ENCODE measurements at regions not wholly inside any gene's neighbourhood (a gene's known extent, or its start where the extent isn't known, plus 50 kb on each side); places are given as distances from the start of the nearest gene placed in this dataset.

DNA sequence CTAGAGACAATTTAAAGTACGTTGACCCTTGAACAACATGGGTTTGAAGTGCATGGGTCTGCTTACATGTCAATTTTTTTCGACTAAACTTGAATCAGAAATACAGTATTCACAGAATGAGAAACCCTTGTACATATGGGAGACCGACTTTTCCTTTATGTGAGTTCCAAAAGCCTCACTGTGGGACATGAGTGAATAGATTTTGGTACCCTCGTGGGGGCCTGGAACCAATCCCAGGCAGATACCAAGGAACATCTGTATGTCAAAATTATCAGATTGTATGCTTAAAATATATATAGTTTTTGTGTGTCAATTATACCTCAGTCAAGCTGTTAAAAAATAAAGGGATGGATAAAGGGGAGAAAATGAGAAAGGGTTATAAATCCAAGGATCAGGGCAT is 78.7 kb upstream of the MAN2A1 start:
- Histone ChIP-seq H3K27ac (replicated peaks) (no peak overlapping the region), H3K4me3 (replicated peaks; ENCODE audit: insufficient read depth, low read length) (no peak overlapping the region), H3K27me3 (ENCODE audit: insufficient read depth, poor library complexity, severe bottlenecking) (no peaks in the 10 kb centered on the region)
- TF ChIP-seq SPI1 (IDR thresholded peaks at IDR 0.05; ENCODE audit: borderline replicate concordance, low read depth) = no peak
- TF ChIP-seq, protein P1, sequence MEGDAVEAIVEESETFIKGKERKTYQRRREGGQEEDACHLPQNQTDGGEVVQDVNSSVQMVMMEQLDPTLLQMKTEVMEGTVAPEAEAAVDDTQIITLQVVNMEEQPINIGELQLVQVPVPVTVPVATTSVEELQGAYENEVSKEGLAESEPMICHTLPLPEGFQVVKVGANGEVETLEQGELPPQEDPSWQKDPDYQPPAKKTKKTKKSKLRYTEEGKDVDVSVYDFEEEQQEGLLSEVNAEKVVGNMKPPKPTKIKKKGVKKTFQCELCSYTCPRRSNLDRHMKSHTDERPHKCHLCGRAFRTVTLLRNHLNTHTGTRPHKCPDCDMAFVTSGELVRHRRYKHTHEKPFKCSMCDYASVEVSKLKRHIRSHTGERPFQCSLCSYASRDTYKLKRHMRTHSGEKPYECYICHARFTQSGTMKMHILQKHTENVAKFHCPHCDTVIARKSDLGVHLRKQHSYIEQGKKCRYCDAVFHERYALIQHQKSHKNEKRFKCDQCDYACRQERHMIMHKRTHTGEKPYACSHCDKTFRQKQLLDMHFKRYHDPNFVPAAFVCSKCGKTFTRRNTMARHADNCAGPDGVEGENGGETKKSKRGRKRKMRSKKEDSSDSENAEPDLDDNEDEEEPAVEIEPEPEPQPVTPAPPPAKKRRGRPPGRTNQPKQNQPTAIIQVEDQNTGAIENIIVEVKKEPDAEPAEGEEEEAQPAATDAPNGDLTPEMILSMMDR (IDR thresholded peaks at IDR 0.05; ENCODE audit: insufficient read depth, low read length) = no peak
- DNase-seq (ENCODE audit: low read depth in 1 of 2, low spot score in 1 of 2) = no peak

- H3K27me3 ChIP-seq (ENCODE audit: insufficient read depth, poor library complexity, severe bottlenecking) = no peaks in the 10 kb centered on the region
- no peak for DNase-seq (ENCODE audit: low read depth in 1 of 2, low spot score in 1 of 2)
- TF ChIP-seq, protein P1 (IDR thresholded peaks at IDR 0.05; ENCODE audit: insufficient read depth, low read length) = no peak
- TF ChIP-seq GABPA (IDR thresholded peaks at IDR 0.05; ENCODE audit: low read depth) (no peak), POLR2AphosphoS5 (IDR thresholded peaks at IDR 0.05; ENCODE audit: low read depth) (no peak), SPI1 (IDR thresholded peaks at IDR 0.05; ENCODE audit: borderline replicate concordance, low read depth) (no peak)
- TF ChIP-seq, protein P2, sequence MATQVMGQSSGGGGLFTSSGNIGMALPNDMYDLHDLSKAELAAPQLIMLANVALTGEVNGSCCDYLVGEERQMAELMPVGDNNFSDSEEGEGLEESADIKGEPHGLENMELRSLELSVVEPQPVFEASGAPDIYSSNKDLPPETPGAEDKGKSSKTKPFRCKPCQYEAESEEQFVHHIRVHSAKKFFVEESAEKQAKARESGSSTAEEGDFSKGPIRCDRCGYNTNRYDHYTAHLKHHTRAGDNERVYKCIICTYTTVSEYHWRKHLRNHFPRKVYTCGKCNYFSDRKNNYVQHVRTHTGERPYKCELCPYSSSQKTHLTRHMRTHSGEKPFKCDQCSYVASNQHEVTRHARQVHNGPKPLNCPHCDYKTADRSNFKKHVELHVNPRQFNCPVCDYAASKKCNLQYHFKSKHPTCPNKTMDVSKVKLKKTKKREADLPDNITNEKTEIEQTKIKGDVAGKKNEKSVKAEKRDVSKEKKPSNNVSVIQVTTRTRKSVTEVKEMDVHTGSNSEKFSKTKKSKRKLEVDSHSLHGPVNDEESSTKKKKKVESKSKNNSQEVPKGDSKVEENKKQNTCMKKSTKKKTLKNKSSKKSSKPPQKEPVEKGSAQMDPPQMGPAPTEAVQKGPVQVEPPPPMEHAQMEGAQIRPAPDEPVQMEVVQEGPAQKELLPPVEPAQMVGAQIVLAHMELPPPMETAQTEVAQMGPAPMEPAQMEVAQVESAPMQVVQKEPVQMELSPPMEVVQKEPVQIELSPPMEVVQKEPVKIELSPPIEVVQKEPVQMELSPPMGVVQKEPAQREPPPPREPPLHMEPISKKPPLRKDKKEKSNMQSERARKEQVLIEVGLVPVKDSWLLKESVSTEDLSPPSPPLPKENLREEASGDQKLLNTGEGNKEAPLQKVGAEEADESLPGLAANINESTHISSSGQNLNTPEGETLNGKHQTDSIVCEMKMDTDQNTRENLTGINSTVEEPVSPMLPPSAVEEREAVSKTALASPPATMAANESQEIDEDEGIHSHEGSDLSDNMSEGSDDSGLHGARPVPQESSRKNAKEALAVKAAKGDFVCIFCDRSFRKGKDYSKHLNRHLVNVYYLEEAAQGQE (IDR thresholded peaks at IDR 0.05; ENCODE audit: insufficient replicate concordance, low read depth) = no peak
- H3K27ac ChIP-seq (replicated peaks) = no peak overlapping the region
- no peak overlapping the region for H3K4me3 ChIP-seq (replicated peaks; ENCODE audit: insufficient read depth, low read length)
Observed at GRCh38 chr5:109610581-109610980, 79.1 kb upstream of the MAN2A1 start.

GRCh38 chr5:109605207-109605730 is 84.5 kb upstream of the MAN2A1 start:
- Histone ChIP-seq H3K4me3 (replicated peaks; ENCODE audit: insufficient read depth, low read length) (no peak overlapping the region), H3K27ac (replicated peaks) (no peak overlapping the region), H3K27me3 (ENCODE audit: insufficient read depth, poor library complexity, severe bottlenecking) (no peaks in the 10 kb centered on the region)
- TF ChIP-seq, protein P1 (IDR thresholded peaks at IDR 0.05; ENCODE audit: insufficient read depth, low read length) = no peak
- TF ChIP-seq, protein P2 (IDR thresholded peaks at IDR 0.05; ENCODE audit: insufficient replicate concordance, low read depth) = no peak
- TF ChIP-seq POLR2AphosphoS5 (IDR thresholded peaks at IDR 0.05; ENCODE audit: low read depth) = no peak
- no peak for TF ChIP-seq SPI1 (IDR thresholded peaks at IDR 0.05; ENCODE audit: borderline replicate concordance, low read depth)
- TF ChIP-seq GABPA (IDR thresholded peaks at IDR 0.05; ENCODE audit: low read depth) = no peak
- DNase-seq (ENCODE audit: low read depth in 1 of 2, low spot score in 1 of 2) = no peak

- H3K4me3 ChIP-seq (replicated peaks; ENCODE audit: insufficient read depth, low read length) = no peak overlapping the region
- no peak for TF ChIP-seq SPI1 (IDR thresholded peaks at IDR 0.05; ENCODE audit: borderline replicate concordance, low read depth)
- no peaks in the 10 kb centered on the region for H3K27me3 ChIP-seq (ENCODE audit: insufficient read depth, poor library complexity, severe bottlenecking)
- H3K27ac ChIP-seq (replicated peaks) = no peak overlapping the region
- DNase-seq (ENCODE audit: low read depth in 1 of 2, low spot score in 1 of 2) = no peak
Observed at GRCh38 chr5:109604758-109605157, 85.0 kb upstream of the MAN2A1 start.

Measured in HL-60 (cell line).